Adrenal gland (tissue), 5 donors: ENCODE measurements at regions not wholly inside any gene's neighbourhood (a gene's known extent, or its start where the extent isn't known, plus 50 kb on each side); places are given as distances from the start of the nearest gene placed in this dataset.

ENCODE experiments used
- CTCF ChIP-seq, 6 experiments: fragments of 450-650 bp in 4 of 6; fragments of 200-600 bp in 2 of 6; sonication (generic) in 1 of 6; IDR thresholded peaks; 1 replicate in 5 of 6; 2 replicates in 1 of 6; pipeline versions ENCODE4 v1.5.1 to v1.8.0; 2016 to 2021; ENCODE audit warnings: antibody characterized with exemption in 6 of 6, mild to moderate bottlenecking in 2 of 6, moderate library complexity in 1 of 6
- POLR2A ChIP-seq, 2 donors: fragments of 450-650 bp; IDR thresholded peaks; one replicate each; pipeline ENCODE4 v1.6.1; 2017; ENCODE audit warnings: antibody characterized with exemption in 2 of 2, mild to moderate bottlenecking in 2 of 2, moderate library complexity in 1 of 2
- donor health status: DM: no; HTN: no; CAD: no.

- TF ChIP-seq POLR2A (IDR thresholded peaks at IDR 0.05): no peak
- no peak for TF ChIP-seq CTCF (IDR thresholded peaks at IDR 0.05)
These were observed 148.8 kb upstream of the SLC6A11 start for GRCh38 chr3:10667269-10667668.
